ENCODE measurements at regions not wholly inside any gene's neighbourhood (a gene's known extent, or its start where the extent isn't known, plus 50 kb on each side); places are given as distances from the start of the nearest gene placed in this dataset.

DNA sequence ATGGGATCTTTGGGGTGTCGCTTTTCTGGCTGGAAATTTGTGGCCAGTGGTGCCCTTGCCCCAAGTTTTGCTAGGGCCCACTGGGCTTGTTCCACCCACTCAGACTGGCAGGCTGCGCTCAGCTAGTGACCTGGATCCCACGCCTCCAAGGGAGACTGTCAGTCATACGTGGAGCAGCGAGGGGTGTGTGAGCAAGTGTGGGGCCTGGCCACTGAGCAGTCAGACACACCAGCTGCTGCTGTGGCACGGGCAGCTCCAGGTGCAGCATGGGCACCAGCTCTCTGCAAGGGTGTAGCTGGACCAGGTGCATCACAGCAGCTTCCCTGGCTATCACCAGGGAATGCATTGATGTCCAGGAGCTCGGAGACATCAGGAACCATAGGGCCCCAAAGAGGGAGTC is 327.0 kb downstream of the NR4A2 start:
- H4K20me1 ChIP-seq (replicated peaks; ENCODE audit: control insufficient read depth, extremely low read depth, insufficient read depth, low read length): no peaks in the 10 kb centered on the region
- H3K4me3 ChIP-seq (replicated peaks in 1 of 3; ENCODE audit: insufficient read depth in 1 of 3, low read depth in 1 of 3, low read length in 3 of 3): no peak overlapping the region
- H3K9me3 ChIP-seq (replicated peaks; ENCODE audit: control insufficient read depth, insufficient read depth, low read length): no peaks in the 10 kb centered on the region
- no peak overlapping the region for H3K9ac ChIP-seq (replicated peaks; ENCODE audit: extremely low read depth, insufficient read depth, low read length)
- ChIA-PET POLR2A (no interaction called here), CTCF (no interaction called here)
- DNase-seq (ENCODE audit: low read depth, low spot score) (no peak), FAIRE-seq (no peak)
- no peaks in the 10 kb centered on the region for H3K9me1 ChIP-seq (replicated peaks; ENCODE audit: control insufficient read depth, extremely low read depth, insufficient read depth, low read length)
- BruUV-seq (replicated peaks): no TSS peak
- H2AFZ ChIP-seq (ENCODE audit: low read depth, low read length): no peak overlapping the region
- no peak for TF ChIP-seq POLR2AphosphoS5 (IDR thresholded peaks at IDR 0.05; ENCODE audit: insufficient read depth, low read depth, low read length)
- no peak for TF ChIP-seq JUN (IDR thresholded peaks at IDR 0.05; ENCODE audit: borderline replicate concordance, insufficient read depth, insufficient read length, low read depth)
- TF ChIP-seq GATA2 (IDR thresholded peaks at IDR 0.05; ENCODE audit: insufficient read depth, insufficient read length, low read depth, low read length): no peak
- TF ChIP-seq FOS (IDR thresholded peaks at IDR 0.05; ENCODE audit: borderline replicate concordance, insufficient read depth, low read length): no peak
- TF ChIP-seq EZH2 (IDR thresholded peaks at IDR 0.05; ENCODE audit: borderline replicate concordance, low read depth, low read length, severe bottlenecking): no peak
- TF ChIP-seq MYC (IDR thresholded peaks at IDR 0.05; ENCODE audit: low read depth, low read length): no peak
- TF ChIP-seq, protein P1, sequence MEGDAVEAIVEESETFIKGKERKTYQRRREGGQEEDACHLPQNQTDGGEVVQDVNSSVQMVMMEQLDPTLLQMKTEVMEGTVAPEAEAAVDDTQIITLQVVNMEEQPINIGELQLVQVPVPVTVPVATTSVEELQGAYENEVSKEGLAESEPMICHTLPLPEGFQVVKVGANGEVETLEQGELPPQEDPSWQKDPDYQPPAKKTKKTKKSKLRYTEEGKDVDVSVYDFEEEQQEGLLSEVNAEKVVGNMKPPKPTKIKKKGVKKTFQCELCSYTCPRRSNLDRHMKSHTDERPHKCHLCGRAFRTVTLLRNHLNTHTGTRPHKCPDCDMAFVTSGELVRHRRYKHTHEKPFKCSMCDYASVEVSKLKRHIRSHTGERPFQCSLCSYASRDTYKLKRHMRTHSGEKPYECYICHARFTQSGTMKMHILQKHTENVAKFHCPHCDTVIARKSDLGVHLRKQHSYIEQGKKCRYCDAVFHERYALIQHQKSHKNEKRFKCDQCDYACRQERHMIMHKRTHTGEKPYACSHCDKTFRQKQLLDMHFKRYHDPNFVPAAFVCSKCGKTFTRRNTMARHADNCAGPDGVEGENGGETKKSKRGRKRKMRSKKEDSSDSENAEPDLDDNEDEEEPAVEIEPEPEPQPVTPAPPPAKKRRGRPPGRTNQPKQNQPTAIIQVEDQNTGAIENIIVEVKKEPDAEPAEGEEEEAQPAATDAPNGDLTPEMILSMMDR (IDR thresholded peaks at IDR 0.05; ENCODE audit: extremely low read depth in 1 of 2, insufficient read depth in 1 of 2, low read depth in 1 of 2, low read length in 2 of 2): no peak
- TF ChIP-seq, protein P2, sequence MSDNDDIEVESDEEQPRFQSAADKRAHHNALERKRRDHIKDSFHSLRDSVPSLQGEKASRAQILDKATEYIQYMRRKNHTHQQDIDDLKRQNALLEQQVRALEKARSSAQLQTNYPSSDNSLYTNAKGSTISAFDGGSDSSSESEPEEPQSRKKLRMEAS (IDR thresholded peaks at IDR 0.05; ENCODE audit: insufficient read depth, insufficient read length): no peak
- no peak for TF ChIP-seq POLR2A (IDR thresholded peaks at IDR 0.05; ENCODE audit: low read depth, low read length)
- no peaks in the 10 kb centered on the region for H3K36me3 ChIP-seq (ENCODE audit: control insufficient read depth in 2 of 2, extremely low read depth in 1 of 2, insufficient read depth in 2 of 2, low read length in 2 of 2)
- no peaks in the 10 kb centered on the region for H3K27me3 ChIP-seq (ENCODE audit: control insufficient read depth in 2 of 2, insufficient read depth in 2 of 2, low read length in 2 of 2)
- H3K4me1 ChIP-seq (ENCODE audit: control insufficient read depth, extremely low read depth, insufficient read depth, low read length): no peaks in the 10 kb centered on the region
- intact Hi-C loops (cut with micrococcal nuclease) (no loop called here), dilution Hi-C loops (cut with MboI; ENCODE audit: extremely low pct_ligation_motif_present, low sequenced_read_pairs) (no loop called here)
- H3K27ac ChIP-seq (ENCODE audit: insufficient read depth, low read depth, low read length): no peak overlapping the region
- H3K4me2 ChIP-seq (ENCODE audit: insufficient read depth, low read length): no peak overlapping the region
- H3K79me2 ChIP-seq (ENCODE audit: control insufficient read depth, insufficient read depth, low read length): no peaks in the 10 kb centered on the region
